ACHN (cell line): ENCODE measurements at regions not wholly inside any gene's neighbourhood (a gene's known extent, or its start where the extent isn't known, plus 50 kb on each side); places are given as distances from the start of the nearest gene placed in this dataset.

ENCODE experiments used
- DNase-seq: peaks from one replicate; pipeline ENCODE4 v3.0.0-alpha.2; 2015
- in situ Hi-C: cut with HindIII; loops from 2 replicates; pipeline ENCODE4 v1.10.0; 2017; ENCODE audit warnings: low sequenced_read_pairs, low pct_ligation_motif_present, low pct_unique_long_range_greater_than_20kb

GRCh38 chr2:75253526-75253925 lies 54.2 kb upstream of the TACR1 start:
- in situ Hi-C loops: no loop called here

GRCh38 chr2:75251896-75252295 lies 52.6 kb upstream of the TACR1 start:
- DNase-seq: no peak
- in situ Hi-C loops: no loop called here

More at GRCh38 chr2:75253526-75253925, 54.2 kb upstream of the TACR1 start:
- no peak for DNase-seq
